Stomach (tissue), 4 donors: ENCODE measurements at regions not wholly inside any gene's neighbourhood (a gene's known extent, or its start where the extent isn't known, plus 50 kb on each side); places are given as distances from the start of the nearest gene placed in this dataset.

Source experiments
- CTCF ChIP-seq, 7 experiments: fragments of 450-650 bp in 4 of 7; fragments of 200-600 bp in 3 of 7; sonication (generic) in 3 of 7; IDR thresholded peaks; one replicate each; pipeline ENCODE4 v1.5.1; 2016 to 2019; ENCODE audit warnings: antibody characterized with exemption in 7 of 7, control low read depth in 2 of 7, mild to moderate bottlenecking in 1 of 7
- POLR2A ChIP-seq, 4 donors: fragments of 450-650 bp; IDR thresholded peaks; one replicate each; pipeline ENCODE4 v1.6.1; 2016; ENCODE audit warnings: antibody characterized with exemption in 4 of 4, control low read depth in 2 of 4, mild to moderate bottlenecking in 1 of 4, moderate library complexity in 1 of 4

GRCh38 chr5:110356677-110357076 is 369.8 kb downstream of the TMEM232 start:
- TF ChIP-seq POLR2A (IDR thresholded peaks at IDR 0.05) (no peak), CTCF (IDR thresholded peaks at IDR 0.05) (no peak)
